WERI-Rb-1 (cell line): ENCODE measurements at regions not wholly inside any gene's neighbourhood (a gene's known extent, or its start where the extent isn't known, plus 50 kb on each side); places are given as distances from the start of the nearest gene placed in this dataset.

ENCODE experiments used
- DNase-seq: peaks from one replicate; pipeline ENCODE4 v3.0.0-alpha.2; 2020
- H3K27ac ChIP-seq: fragments of 250-450 bp; sonication (Bioruptor Pico); 2 replicates; pipeline ENCODE4 v1.5.1; 2020; ENCODE audit warnings: mild to moderate bottlenecking, moderate library complexity
- H3K27me3 ChIP-seq: fragments of 250-450 bp; sonication (Bioruptor Pico); 2 replicates; pipeline ENCODE4 v1.5.1; 2021; ENCODE audit warnings: mild to moderate bottlenecking, low read depth, moderate library complexity; ENCODE audit not compliant: insufficient read depth, severe bottlenecking
- H3K36me3 ChIP-seq: fragments of 250-450 bp; sonication (Bioruptor Pico); 2 replicates; pipeline ENCODE4 v1.5.1; 2020; ENCODE audit warnings: mild to moderate bottlenecking, moderate library complexity
- H3K4me3 ChIP-seq: 2 replicates; pipeline ENCODE4 v1.5.1; 2011; ENCODE audit warnings: low read depth, mild to moderate bottlenecking, control low read depth, low read length
- H3K9me3 ChIP-seq: fragments of 250-450 bp; sonication (Bioruptor Pico); 2 replicates; pipeline ENCODE4 v1.5.1; 2021; ENCODE audit warnings: mild to moderate bottlenecking, moderate library complexity; ENCODE audit not compliant: severe bottlenecking
- TF ChIP-seq, protein P1 (sequence below): IDR thresholded peaks from 2 replicates; pipeline ENCODE4 v1.5.1; 2011; ENCODE audit warnings: low read depth, mild to moderate bottlenecking, control low read depth, inconsistent platforms, low read length

DNA sequence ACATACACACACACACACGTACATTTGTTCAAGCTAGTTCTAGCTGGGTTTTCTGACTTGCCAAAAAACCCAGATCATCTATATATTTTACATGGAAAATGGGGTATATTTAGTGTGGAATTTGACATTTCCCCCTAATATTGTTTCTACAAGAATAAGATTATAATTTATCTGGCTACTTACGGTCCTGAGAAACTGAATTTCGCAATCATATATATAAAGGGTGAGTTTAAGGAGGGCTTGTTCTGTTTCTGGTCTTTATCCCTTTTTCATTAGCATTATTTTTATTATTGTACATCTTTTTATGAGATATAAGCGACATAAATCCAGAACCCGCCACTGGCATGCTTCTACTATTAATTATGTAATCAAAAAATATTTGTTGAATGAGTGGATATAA, 528.9 kb downstream of the TMX3 start:
- Histone ChIP-seq H3K4me3 (no peak overlapping the region), H3K36me3 (no peaks in the 10 kb centered on the region), H3K27me3 (no peaks in the 10 kb centered on the region), H3K27ac (no peak overlapping the region), H3K9me3 (no peaks in the 10 kb centered on the region)
- TF ChIP-seq, protein P1, sequence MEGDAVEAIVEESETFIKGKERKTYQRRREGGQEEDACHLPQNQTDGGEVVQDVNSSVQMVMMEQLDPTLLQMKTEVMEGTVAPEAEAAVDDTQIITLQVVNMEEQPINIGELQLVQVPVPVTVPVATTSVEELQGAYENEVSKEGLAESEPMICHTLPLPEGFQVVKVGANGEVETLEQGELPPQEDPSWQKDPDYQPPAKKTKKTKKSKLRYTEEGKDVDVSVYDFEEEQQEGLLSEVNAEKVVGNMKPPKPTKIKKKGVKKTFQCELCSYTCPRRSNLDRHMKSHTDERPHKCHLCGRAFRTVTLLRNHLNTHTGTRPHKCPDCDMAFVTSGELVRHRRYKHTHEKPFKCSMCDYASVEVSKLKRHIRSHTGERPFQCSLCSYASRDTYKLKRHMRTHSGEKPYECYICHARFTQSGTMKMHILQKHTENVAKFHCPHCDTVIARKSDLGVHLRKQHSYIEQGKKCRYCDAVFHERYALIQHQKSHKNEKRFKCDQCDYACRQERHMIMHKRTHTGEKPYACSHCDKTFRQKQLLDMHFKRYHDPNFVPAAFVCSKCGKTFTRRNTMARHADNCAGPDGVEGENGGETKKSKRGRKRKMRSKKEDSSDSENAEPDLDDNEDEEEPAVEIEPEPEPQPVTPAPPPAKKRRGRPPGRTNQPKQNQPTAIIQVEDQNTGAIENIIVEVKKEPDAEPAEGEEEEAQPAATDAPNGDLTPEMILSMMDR: no peak
- no peak for DNase-seq

DNA sequence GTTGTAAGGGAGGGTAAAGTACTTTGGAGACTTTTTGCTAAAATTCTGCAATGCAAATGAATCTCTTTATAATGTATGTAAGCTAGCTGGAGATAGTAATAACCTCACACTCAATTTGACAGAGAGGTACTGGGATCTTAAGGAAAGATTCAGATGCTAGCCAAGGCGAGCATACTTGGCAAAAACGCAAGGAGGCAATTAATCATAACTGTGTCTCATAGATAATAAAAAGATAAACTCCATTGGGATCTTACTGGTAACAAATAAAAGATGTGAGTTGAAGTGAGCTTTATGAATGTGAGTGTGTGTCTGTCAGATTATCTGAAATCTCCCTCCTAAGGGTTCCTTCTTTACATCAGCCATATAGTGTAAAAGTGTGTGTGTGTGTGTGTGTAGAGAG, 533.0 kb downstream of the TMX3 start:
- no peaks in the 10 kb centered on the region for H3K9me3 ChIP-seq
- H3K27ac ChIP-seq: no peak overlapping the region
- H3K4me3 ChIP-seq: no peak overlapping the region
- TF ChIP-seq, protein P1: no peak
- no peaks in the 10 kb centered on the region for H3K27me3 ChIP-seq
- no peaks in the 10 kb centered on the region for H3K36me3 ChIP-seq
- DNase-seq: no peak

DNA sequence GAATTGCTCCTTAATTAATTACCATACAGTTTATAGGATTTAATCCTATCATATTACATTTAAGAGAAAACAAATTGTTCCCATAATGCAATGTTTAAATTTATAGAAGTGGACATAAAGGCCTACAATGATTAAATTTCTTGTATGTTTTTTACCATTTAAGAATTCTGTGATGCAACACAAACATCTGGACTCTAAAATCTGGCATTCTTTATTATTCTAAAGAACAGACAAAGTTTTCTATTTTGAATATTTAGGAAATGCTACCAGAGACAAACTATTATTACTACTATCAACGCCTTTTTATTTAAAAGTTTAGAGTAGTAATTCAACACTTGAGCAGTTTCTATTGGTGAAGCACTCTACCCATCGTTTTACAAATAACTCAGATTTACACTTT, 535.1 kb downstream of the TMX3 start:
- TF ChIP-seq, protein P1: no peak
- Histone ChIP-seq H3K27ac (no peak overlapping the region), H3K4me3 (no peak overlapping the region), H3K36me3 (no peaks in the 10 kb centered on the region), H3K9me3 (no peaks in the 10 kb centered on the region), H3K27me3 (no peaks in the 10 kb centered on the region)
- no peak for DNase-seq

DNA sequence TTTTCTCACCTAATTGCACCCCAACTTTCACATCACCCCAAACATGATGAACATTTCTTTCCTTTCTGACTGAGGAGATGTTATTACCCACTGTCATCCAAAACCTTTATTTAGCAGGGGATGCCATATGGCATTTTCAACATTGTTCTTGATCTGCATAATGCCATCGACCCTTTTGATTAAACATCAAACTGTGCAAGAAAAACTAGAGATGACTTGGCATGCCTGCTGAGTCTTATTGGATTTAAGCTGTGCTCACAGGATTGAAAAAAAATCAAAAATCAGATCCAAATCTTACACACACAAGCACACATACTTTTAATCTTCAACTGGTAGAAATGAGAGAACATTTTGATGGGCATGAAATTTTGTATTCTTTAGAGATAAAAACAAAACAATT, 536.0 kb downstream of the TMX3 start:
- Histone ChIP-seq H3K27me3 (no peaks in the 10 kb centered on the region), H3K4me3 (no peak overlapping the region), H3K27ac (no peak overlapping the region), H3K36me3 (no peaks in the 10 kb centered on the region), H3K9me3 (no peaks in the 10 kb centered on the region)
- DNase-seq: no peak
- TF ChIP-seq, protein P1: no peak

DNA sequence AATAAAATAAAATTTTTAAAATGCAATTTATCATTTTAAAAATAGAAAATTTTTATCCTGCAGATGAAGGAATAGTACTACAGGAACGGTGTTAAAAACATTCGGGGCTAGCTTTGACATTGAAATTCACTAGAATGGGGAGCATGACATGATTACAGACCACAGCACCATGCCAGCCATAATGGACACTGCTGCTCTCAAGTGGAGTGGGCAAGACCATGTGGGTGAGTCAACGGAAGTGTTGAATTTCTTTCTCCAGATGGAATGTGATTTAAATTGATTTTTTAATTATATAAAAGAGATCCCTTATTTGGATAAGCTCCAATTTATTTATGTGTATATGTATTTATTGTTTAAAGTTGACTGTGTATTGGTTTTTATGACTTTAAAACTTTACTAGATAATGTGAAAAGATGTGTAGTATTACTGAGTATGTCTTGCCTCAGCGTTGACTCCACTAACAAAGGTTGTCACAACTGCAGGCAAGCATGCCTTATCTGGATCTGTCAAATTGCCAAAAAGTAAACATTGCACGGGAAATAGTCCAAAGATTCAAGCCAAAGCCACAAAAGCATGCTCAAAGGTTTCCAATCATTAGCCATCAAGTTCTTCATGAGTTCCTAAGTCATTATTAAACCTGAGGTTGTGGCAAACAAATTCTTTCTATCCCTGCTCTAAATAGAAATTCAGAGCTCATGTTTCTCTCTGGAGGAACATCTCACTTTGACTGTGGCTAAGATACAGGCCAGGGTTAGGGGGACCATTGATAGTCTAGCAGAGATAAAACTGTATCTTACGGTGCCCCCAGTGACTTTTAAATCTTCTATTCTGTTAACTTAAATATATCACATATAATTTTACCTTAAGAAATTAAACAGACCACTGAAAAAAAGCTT, 536.9 kb downstream of the TMX3 start:
- no peaks in the 10 kb centered on the region for H3K27me3 ChIP-seq
- no peak overlapping the region for H3K4me3 ChIP-seq
- H3K36me3 ChIP-seq: no peaks in the 10 kb centered on the region
- TF ChIP-seq, protein P1: no peak
- H3K9me3 ChIP-seq: no peaks in the 10 kb centered on the region
- H3K27ac ChIP-seq: no peak overlapping the region
- no peak for DNase-seq

DNA sequence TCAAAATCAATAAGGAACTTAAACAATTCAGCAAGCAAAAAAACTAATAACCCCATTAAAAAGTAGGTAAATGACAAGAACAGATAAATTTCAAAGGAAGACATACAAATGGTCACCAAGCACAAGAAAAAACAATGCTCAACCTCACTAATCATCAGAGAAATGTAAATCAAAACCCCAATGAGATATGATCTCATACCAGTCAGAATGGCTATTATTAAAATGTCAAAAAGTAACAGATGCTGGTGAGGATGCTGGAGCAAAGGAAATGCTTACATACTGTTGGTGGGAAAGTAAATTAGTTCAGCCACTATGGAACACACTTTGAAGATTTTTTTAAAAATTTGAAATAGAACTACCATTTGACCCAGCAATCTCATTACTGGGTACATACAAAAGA, 538.0 kb downstream of the TMX3 start:
- Histone ChIP-seq H3K36me3 (no peaks in the 10 kb centered on the region), H3K4me3 (no peak overlapping the region), H3K9me3 (no peaks in the 10 kb centered on the region), H3K27ac (no peak overlapping the region), H3K27me3 (no peaks in the 10 kb centered on the region)
- no peak for DNase-seq
- TF ChIP-seq, protein P1: no peak
